ENCODE measurements at regions not wholly inside any gene's neighbourhood (a gene's known extent, or its start where the extent isn't known, plus 50 kb on each side); places are given as distances from the start of the nearest gene placed in this dataset.

- no peak for TF ChIP-seq CTCF (IDR thresholded peaks at IDR 0.05; ENCODE audit: insufficient read depth, low read length)
- no peak for TF ChIP-seq REST (IDR thresholded peaks at IDR 0.05; ENCODE audit: insufficient replicate concordance, low read depth)
- TF ChIP-seq POLR2AphosphoS5 (IDR thresholded peaks at IDR 0.05; ENCODE audit: low read depth) = no peak
- no peak for TF ChIP-seq GABPA (IDR thresholded peaks at IDR 0.05; ENCODE audit: low read depth)
Observed at GRCh38 chr5:152606776-152607364, 201.8 kb upstream of the NMUR2 start.
